Mesothelial cell of epicardium (in vitro differentiated cells): ENCODE measurements at regions not wholly inside any gene's neighbourhood (a gene's known extent, or its start where the extent isn't known, plus 50 kb on each side); places are given as distances from the start of the nearest gene placed in this dataset.

Experiments
- DNase-seq, 2 experiments: peaks; one replicate each; pipeline ENCODE4 v3.0.0; 2021; ENCODE audit warnings: low spot score in 2 of 2; ENCODE audit not compliant: unreplicated experiment in 2 of 2
- H3K27ac Mint-ChIP-seq: 2 replicates; pipeline ENCODE4 v1.8.0; 2021; ENCODE audit warnings: mixed read lengths
- H3K27me3 Mint-ChIP-seq: 2 replicates; pipeline ENCODE4 v1.8.0; 2021; ENCODE audit warnings: low read depth, mixed read lengths
- H3K36me3 Mint-ChIP-seq: 2 replicates; pipeline ENCODE4 v1.8.0; 2021; ENCODE audit warnings: mixed read lengths
- H3K4me1 Mint-ChIP-seq: 2 replicates; pipeline ENCODE4 v1.8.0; 2021; ENCODE audit warnings: mixed read lengths
- H3K4me3 Mint-ChIP-seq: 2 replicates; pipeline ENCODE4 v1.8.0; 2021; ENCODE audit warnings: mild to moderate bottlenecking, moderate library complexity, mixed read lengths
- H3K9me3 Mint-ChIP-seq: 2 replicates; pipeline ENCODE4 v1.8.0; 2021; ENCODE audit warnings: mixed read lengths
- TF ChIP-seq, protein P1 (sequence below): fragments of 200-600 bp; sonication (generic); IDR thresholded peaks from one replicate; pipeline ENCODE4 v1.5.0; 2021; ENCODE audit warnings: antibody characterized with exemption; ENCODE audit not compliant: unreplicated experiment

DNA sequence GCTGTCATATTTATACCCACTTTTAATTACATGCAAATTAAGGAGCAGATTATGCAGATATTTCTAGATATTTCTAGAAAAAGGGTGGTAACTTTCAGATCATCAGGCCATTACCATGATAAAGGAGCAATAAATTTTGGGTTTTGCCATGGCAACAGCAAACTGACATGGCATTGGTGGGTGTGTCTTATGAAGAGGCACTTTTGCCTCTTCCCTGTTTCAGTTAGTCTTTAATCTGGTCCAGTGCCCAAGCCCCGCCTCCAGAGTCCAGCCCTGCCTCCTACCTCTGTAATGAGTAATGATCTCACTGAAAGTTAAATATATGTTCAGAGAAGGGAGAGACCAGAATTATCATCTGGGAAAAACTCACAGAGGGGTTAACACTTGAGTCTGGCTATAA is 124.8 kb downstream of the SCG2 start:
- H3K4me3 Mint-ChIP-seq: no peak overlapping the region
- no peak for DNase-seq
- no peaks in the 10 kb centered on the region for H3K4me1 Mint-ChIP-seq
- H3K9me3 Mint-ChIP-seq: peaks cover 12% of the 10 kb centered on the region
- no peaks in the 10 kb centered on the region for H3K36me3 Mint-ChIP-seq
- peaks cover 2% of the 10 kb centered on the region for H3K27me3 Mint-ChIP-seq
- TF ChIP-seq, protein P1, sequence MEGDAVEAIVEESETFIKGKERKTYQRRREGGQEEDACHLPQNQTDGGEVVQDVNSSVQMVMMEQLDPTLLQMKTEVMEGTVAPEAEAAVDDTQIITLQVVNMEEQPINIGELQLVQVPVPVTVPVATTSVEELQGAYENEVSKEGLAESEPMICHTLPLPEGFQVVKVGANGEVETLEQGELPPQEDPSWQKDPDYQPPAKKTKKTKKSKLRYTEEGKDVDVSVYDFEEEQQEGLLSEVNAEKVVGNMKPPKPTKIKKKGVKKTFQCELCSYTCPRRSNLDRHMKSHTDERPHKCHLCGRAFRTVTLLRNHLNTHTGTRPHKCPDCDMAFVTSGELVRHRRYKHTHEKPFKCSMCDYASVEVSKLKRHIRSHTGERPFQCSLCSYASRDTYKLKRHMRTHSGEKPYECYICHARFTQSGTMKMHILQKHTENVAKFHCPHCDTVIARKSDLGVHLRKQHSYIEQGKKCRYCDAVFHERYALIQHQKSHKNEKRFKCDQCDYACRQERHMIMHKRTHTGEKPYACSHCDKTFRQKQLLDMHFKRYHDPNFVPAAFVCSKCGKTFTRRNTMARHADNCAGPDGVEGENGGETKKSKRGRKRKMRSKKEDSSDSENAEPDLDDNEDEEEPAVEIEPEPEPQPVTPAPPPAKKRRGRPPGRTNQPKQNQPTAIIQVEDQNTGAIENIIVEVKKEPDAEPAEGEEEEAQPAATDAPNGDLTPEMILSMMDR: no peak
- H3K27ac Mint-ChIP-seq: no peak overlapping the region

DNA sequence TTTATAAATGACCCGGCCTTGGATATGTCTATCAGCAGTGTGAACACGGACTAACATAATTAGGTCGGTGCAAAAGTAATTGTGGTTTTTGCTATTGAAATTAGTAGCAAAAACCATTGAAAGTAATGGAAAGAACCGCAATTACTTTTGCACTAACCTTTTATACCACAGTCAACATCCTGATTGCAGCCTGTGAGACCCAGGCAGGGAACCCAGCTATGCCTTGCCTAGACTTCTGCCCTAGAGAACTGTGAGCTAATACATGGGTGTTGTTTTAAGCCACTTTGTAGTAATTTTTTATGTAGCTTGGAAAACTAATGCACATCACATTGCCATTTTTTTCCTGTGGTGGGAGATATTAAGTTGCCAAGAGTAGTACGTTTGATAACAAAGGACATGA is 120.7 kb downstream of the SCG2 start:
- no peak for DNase-seq
- Mint-ChIP-seq H3K36me3 (no peaks in the 10 kb centered on the region), H3K27ac (no peak overlapping the region), H3K9me3 (peaks cover 4% of the 10 kb centered on the region), H3K4me1 (no peaks in the 10 kb centered on the region), H3K27me3 (peaks cover 7% of the 10 kb centered on the region), H3K4me3 (no peak overlapping the region)
- TF ChIP-seq, protein P1: no peak

DNA sequence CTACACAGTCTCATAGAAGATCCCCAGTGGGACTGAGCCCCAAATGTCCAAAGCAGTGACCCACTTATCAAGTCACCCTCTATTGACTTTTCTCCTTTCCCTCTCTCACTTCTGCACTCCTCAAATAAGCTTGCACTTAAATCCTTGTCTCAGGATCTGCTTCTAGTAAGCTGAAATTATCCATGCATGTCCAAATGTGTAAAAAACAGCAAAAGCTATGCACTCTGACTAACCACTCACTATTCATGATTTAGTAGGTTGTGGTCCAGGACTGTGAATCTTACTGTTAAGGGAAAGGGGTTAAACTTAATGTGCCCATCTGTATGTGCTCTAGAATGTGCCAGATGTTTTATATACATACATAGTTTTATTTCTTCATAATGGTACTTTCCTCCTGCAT is 115.4 kb downstream of the SCG2 start:
- TF ChIP-seq, protein P1: no peak
- H3K4me1 Mint-ChIP-seq: peaks cover 21% of the 10 kb centered on the region
- H3K27ac Mint-ChIP-seq: no peak overlapping the region
- H3K27me3 Mint-ChIP-seq: peaks cover 11% of the 10 kb centered on the region
- H3K4me3 Mint-ChIP-seq: no peak overlapping the region
- peaks cover 14% of the 10 kb centered on the region for H3K9me3 Mint-ChIP-seq
- DNase-seq: no peak
- H3K36me3 Mint-ChIP-seq: peaks cover 3% of the 10 kb centered on the region

DNA sequence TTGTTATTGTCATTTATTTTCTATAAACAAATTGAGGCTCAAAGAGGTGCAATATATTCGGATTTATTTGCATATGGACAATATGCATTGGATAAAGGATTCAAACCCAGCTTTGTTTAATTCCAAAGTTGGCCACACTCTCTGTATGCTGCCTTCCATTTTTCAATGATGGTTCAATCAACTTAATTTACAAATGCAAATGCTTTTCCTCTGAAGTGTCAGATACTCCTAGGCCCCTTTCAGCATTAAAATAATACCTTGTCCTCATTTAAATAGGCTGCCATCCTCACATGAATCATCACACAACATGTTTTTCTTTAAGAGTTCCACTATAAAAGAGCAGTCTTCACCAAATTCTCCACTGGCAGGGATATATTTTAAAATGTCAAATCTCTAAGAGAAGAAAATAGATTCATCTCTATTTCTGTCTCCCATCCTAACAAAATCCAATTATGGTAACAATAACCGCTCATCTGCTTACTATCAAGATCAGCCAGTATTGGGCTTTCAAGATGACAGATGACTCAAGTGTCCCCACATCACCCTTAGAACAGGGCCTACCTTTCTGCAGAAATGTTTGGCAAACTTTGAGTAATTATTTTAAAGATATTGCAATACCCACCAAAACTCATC is 114.8 kb downstream of the SCG2 start:
- Mint-ChIP-seq H3K27ac (no peak overlapping the region), H3K4me3 (no peak overlapping the region), H3K36me3 (peaks cover 3% of the 10 kb centered on the region), H3K27me3 (peaks cover 11% of the 10 kb centered on the region), H3K9me3 (peaks cover 14% of the 10 kb centered on the region), H3K4me1 (peaks cover 21% of the 10 kb centered on the region)
- DNase-seq: no peak
- TF ChIP-seq, protein P1: no peak

DNA sequence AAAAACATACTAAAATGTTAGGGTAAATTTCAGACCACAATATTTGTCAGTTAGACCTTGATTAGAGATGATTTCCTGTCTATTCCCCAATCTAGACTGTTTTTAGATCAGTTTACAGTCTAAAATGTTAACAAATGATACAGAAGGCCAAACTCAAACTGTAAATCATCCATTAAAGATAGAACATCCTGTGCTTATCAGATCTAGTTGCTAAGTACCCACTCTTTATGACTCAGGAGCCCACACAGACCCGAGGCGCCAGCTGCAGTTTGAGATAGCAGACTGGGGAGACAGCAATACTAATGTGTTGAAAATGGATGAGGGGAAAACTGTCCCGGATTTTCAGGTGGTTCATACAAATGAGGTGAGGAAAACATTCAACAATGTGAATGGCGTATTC is 113.3 kb downstream of the SCG2 start:
- Mint-ChIP-seq H3K4me1 (peaks cover 21% of the 10 kb centered on the region), H3K9me3 (peaks cover 14% of the 10 kb centered on the region), H3K4me3 (no peak overlapping the region), H3K27ac (no peak overlapping the region), H3K27me3 (peaks cover 11% of the 10 kb centered on the region), H3K36me3 (peaks cover 3% of the 10 kb centered on the region)
- no peak for DNase-seq
- TF ChIP-seq, protein P1: no peak

DNA sequence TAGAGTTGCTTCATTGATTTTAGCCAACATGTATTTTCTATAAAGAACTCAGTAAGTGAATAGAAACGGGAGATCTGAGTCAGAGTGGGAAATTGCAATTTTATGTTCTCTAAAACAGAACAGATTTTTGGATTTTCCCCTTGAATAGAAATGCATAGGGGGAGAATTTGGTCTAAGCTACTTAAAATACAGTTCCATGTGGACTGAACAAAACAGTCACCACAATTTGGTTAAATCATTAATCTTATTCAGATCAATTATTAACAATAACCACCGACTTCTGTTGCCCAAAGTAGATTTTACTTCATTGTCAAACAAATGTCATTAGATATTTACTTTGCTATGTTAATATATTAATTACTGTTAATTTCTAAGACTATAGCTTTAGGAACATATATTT is 107.7 kb downstream of the SCG2 start:
- H3K4me1 Mint-ChIP-seq: peaks cover 5% of the 10 kb centered on the region
- TF ChIP-seq, protein P1: no peak

More for the DNA sequence above, 107.7 kb downstream of the SCG2 start:
- peaks cover 3% of the 10 kb centered on the region for H3K27me3 Mint-ChIP-seq
- H3K9me3 Mint-ChIP-seq: peaks cover 14% of the 10 kb centered on the region
- peaks cover 3% of the 10 kb centered on the region for H3K36me3 Mint-ChIP-seq
- H3K27ac Mint-ChIP-seq: no peak overlapping the region
- no peak overlapping the region for H3K4me3 Mint-ChIP-seq
- DNase-seq: no peak
